H1 (cell line): ENCODE measurements at regions not wholly inside any gene's neighbourhood (a gene's known extent, or its start where the extent isn't known, plus 50 kb on each side); places are given as distances from the start of the nearest gene placed in this dataset.
A peak's percentile ranks its signal among the peaks of the same experiment; 100 is the strongest.

Source experiments
- CTCF ChIA-PET: fragments of 300-600 bp; sonication (Branson Sonifier 250); formaldehyde crosslinking; loops from one replicate; lab custom pipeline; 2021; ENCODE audit not compliant: partially characterized antibody; lab: Charles Lee
- POLR2A ChIA-PET: fragments of 300-600 bp; sonication (Branson Sonifier 250); formaldehyde crosslinking; loops from one replicate; lab custom pipeline; 2021; ENCODE audit warnings: inconsistent platforms; ENCODE audit not compliant: partially characterized antibody; lab: Charles Lee
- DNase-seq, 2 experiments: peaks; one replicate each; pipeline versions ENCODE4 v3.0.0 to v3.0.0-alpha.2; 2010 to 2022; ENCODE audit warnings: low spot score in 2 of 2, low read depth in 1 of 2, mixed read lengths in 1 of 2
- FAIRE-seq: peaks from 2 replicates; lab custom pipeline; 2011; peaks lifted over from hg19 to GRCh38; lab: Jason Lieb, UNC
- H2AFZ ChIP-seq: 2 replicates; pipeline ENCODE4 v1.8.1; 2012; ENCODE audit warnings: low read length, inconsistent platforms
- H2AK5ac ChIP-seq: 2 replicates; pipeline ENCODE4 v1.6.1; 2013; ENCODE audit warnings: low read depth, low read length
- H2BK120ac ChIP-seq: replicated peaks from 2 replicates; pipeline ENCODE3; 2013; ENCODE audit warnings: low read depth, low read length, inconsistent platforms
- H2BK12ac ChIP-seq: 2 replicates; pipeline ENCODE4 v1.6.1; 2013; ENCODE audit warnings: low read depth, low read length
- H2BK15ac ChIP-seq: 2 replicates; pipeline ENCODE4 v1.6.1; 2013; ENCODE audit warnings: low read length
- H2BK20ac ChIP-seq: 2 replicates; pipeline ENCODE4 v1.6.1; 2013; ENCODE audit warnings: low read length
- H2BK5ac ChIP-seq: 2 replicates; pipeline ENCODE4 v1.6.1; 2013; ENCODE audit warnings: low read depth, low read length
- H3K14ac ChIP-seq: 2 replicates; pipeline ENCODE4 v1.6.1; 2013; ENCODE audit warnings: inconsistent platforms; ENCODE audit not compliant: insufficient read length
- H3K18ac ChIP-seq: 2 replicates; pipeline ENCODE4 v1.6.1; 2013; ENCODE audit warnings: low read length; ENCODE audit errors: extremely low read depth
- H3K23ac ChIP-seq: 2 replicates; pipeline ENCODE4 v1.6.1; 2013; ENCODE audit warnings: inconsistent platforms; ENCODE audit not compliant: insufficient read length
- H3K23me2 ChIP-seq: 2 replicates; pipeline ENCODE4 v1.6.1; 2013; ENCODE audit warnings: low read depth, low read length
- H3K27ac ChIP-seq: 2 replicates; pipeline ENCODE4 v1.6.1; 2011; ENCODE audit warnings: low read depth, low read length, inconsistent platforms
- H3K27me3 ChIP-seq, 4 experiments: replicated peaks in 1 of 4; 1 replicate in 1 of 4; 2 replicates in 3 of 4; pipeline versions ENCODE4 v1.6.1 to v1.8.1; 2011 to 2013; ENCODE audit warnings: low read length in 3 of 4, mild to moderate bottlenecking in 3 of 4, inconsistent platforms in 2 of 4, mixed read lengths in 2 of 4, moderate library complexity in 1 of 4; ENCODE audit not compliant: control insufficient read depth in 3 of 4, insufficient read depth in 3 of 4; ENCODE audit errors: extremely low read depth in 1 of 4
- H3K36me3 ChIP-seq, 4 experiments: 2 replicates each; pipeline versions ENCODE4 v1.6.1 to v1.8.1; 2011 to 2013; ENCODE audit warnings: mild to moderate bottlenecking in 4 of 4, low read length in 3 of 4, moderate library complexity in 2 of 4, control low read depth in 1 of 4, inconsistent platforms in 1 of 4; ENCODE audit not compliant: insufficient read depth in 4 of 4, control insufficient read depth in 2 of 4
- H3K4ac ChIP-seq: replicated peaks from 2 replicates; pipeline ENCODE3; 2013; ENCODE audit warnings: low read length, low read depth, mixed read lengths, inconsistent platforms; ENCODE audit not compliant: insufficient read length
- H3K4me1 ChIP-seq, 4 experiments: replicated peaks in 1 of 4; 1 replicate in 1 of 4; 2 replicates in 3 of 4; pipeline versions ENCODE4 v1.6.1 to v1.8.1; 2011 to 2013; ENCODE audit warnings: low read length in 3 of 4, inconsistent platforms in 2 of 4, mixed read lengths in 1 of 4; ENCODE audit not compliant: insufficient read depth in 4 of 4, control insufficient read depth in 3 of 4
- H3K4me2 ChIP-seq, 2 experiments: 2 replicates each; pipeline versions ENCODE4 v1.6.1 to v1.8.1; 2011 to 2013; ENCODE audit warnings: low read depth in 2 of 2, low read length in 2 of 2, control low read depth in 1 of 2, inconsistent platforms in 1 of 2, mild to moderate bottlenecking in 1 of 2; ENCODE audit not compliant: insufficient read depth in 1 of 2
- H3K4me3 ChIP-seq, 4 experiments: fragments of 200-600, 300-600 bp in 1 of 4; sonication (generic), shearing (Covaris generic), sonication (Bioruptor Twin) in 1 of 4; 2 replicates each; pipeline versions ENCODE4 v1.5.1 to v1.8.1; 2011 to 2016; ENCODE audit warnings: low read length in 4 of 4, low read depth in 3 of 4, control low read depth in 2 of 4, inconsistent platforms in 2 of 4, mild to moderate bottlenecking in 2 of 4, mixed read lengths in 1 of 4, moderate library complexity in 1 of 4; ENCODE audit not compliant: insufficient read depth in 2 of 4; ENCODE audit errors: extremely low read depth in 1 of 4
- H3K56ac ChIP-seq: replicated peaks from 2 replicates; pipeline ENCODE3; 2013; ENCODE audit warnings: low read depth, mild to moderate bottlenecking, mixed read lengths, low read length, inconsistent platforms; ENCODE audit not compliant: insufficient read length
- H3K79me1 ChIP-seq: 2 replicates; pipeline ENCODE4 v1.6.1; 2013; ENCODE audit warnings: low read depth, low read length, control low read depth
- H3K79me2 ChIP-seq, 2 experiments: 2 replicates each; pipeline versions ENCODE4 v1.6.1 to v1.8.1; 2012 to 2013; ENCODE audit warnings: low read length in 2 of 2, mild to moderate bottlenecking in 2 of 2, inconsistent platforms in 1 of 2; ENCODE audit not compliant: insufficient read depth in 2 of 2, control insufficient read depth in 1 of 2
- H3K9ac ChIP-seq, 4 experiments: replicated peaks in 1 of 4; 1 replicate in 1 of 4; 2 replicates in 3 of 4; pipeline versions ENCODE4 v1.6.1 to v1.8.1; 2011 to 2013; ENCODE audit warnings: low read depth in 3 of 4, low read length in 3 of 4, control low read depth in 2 of 4, mild to moderate bottlenecking in 2 of 4, moderate library complexity in 2 of 4, inconsistent platforms in 1 of 4; ENCODE audit errors: extremely low read depth in 1 of 4
- H3K9me3 ChIP-seq, 2 experiments: 2 replicates each; pipeline versions ENCODE4 v1.6.1 to v1.8.1; 2012 to 2013; ENCODE audit warnings: mild to moderate bottlenecking in 2 of 2, moderate library complexity in 2 of 2, control low read depth in 1 of 2, inconsistent platforms in 1 of 2, low read depth in 1 of 2, low read length in 1 of 2, mixed read lengths in 1 of 2; ENCODE audit not compliant: insufficient read depth in 2 of 2
- H4K20me1 ChIP-seq, 2 experiments: replicated peaks in 1 of 2; 2 replicates each; pipeline versions ENCODE3 to v1.8.1; 2011 to 2013; ENCODE audit warnings: inconsistent platforms in 2 of 2, low read length in 2 of 2, mild to moderate bottlenecking in 1 of 2; ENCODE audit not compliant: insufficient read depth in 2 of 2, control insufficient read depth in 1 of 2
- H4K5ac ChIP-seq: 2 replicates; pipeline ENCODE4 v1.6.1; 2013; ENCODE audit warnings: low read length, low read depth, mixed read lengths, inconsistent platforms; ENCODE audit not compliant: insufficient read length
- H4K8ac ChIP-seq: 2 replicates; pipeline ENCODE4 v1.8.0; 2013; ENCODE audit warnings: mild to moderate bottlenecking, moderate library complexity, low read length, inconsistent platforms; ENCODE audit not compliant: insufficient read depth; ENCODE audit errors: extremely low read depth
- H4K91ac ChIP-seq: replicated peaks from 2 replicates; pipeline ENCODE3; 2013; ENCODE audit warnings: low read length, mixed read lengths, inconsistent platforms; ENCODE audit not compliant: insufficient read length
- RFX5 ChIP-seq: IDR thresholded peaks from 2 replicates; pipeline ENCODE4 v1.6.1; 2011; ENCODE audit warnings: low read depth, low read length, improper control_type of control experiment, borderline replicate concordance
- WGBS, 2 experiments: shearing (Covaris generic) in 1 of 2; methylation state at CpG; one replicate each; pipeline versions ENCODE4 v1.1.6 to v1.1.7; 2013 to 2015; ENCODE audit warnings: low lambda C conversion rate in 2 of 2, mixed read lengths in 2 of 2, inconsistent platforms in 1 of 2, low coverage in 1 of 2, missing lambda C conversion rate in 1 of 2; ENCODE audit not compliant: insufficient replicate concordance in 2 of 2, insufficient coverage in 1 of 2, insufficient read length in 1 of 2; ENCODE audit errors: extremely low coverage in 1 of 2, missing lambda C conversion rate in 1 of 2; 5-methylcytosine and 5-hydroxymethylcytosine counted together
- TF ChIP-seq, protein P1 (sequence below): IDR thresholded peaks from 2 replicates; pipeline ENCODE4 v1.6.1; 2011; ENCODE audit warnings: low read depth, mild to moderate bottlenecking, low read length; ENCODE audit not compliant: insufficient read depth

DNA sequence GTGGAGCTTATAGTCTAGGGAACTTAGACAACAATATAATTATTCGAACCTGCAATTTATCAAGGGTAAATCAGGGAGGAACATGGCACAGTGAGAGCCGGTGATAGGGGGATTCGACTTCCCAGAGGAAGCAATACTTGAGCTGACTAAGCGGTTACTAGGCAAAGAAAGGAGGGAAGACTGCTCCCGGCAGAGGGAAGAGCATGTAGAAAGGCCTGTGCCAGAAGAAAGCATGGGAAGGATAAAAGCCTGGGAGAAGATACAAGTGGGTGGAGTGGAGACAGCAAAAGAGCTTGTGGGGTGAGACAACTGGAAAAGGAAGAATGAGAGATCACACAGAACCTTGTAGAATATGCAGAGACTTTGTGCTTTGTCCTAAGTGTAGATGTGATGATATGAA lies 93.3 kb downstream of the MARCHF4 start:
- no peak overlapping the region for H3K4me3 ChIP-seq
- H4K5ac ChIP-seq = no peak overlapping the region
- H3K9me3 ChIP-seq = no peaks in the 10 kb centered on the region
- H2BK15ac ChIP-seq = no peak overlapping the region
- WGBS, 2 experiments = 86% methylated on average over 5 of the region's 5 CpGs; no CpG with 5 or more reads in 1 of the 2 experiments
- H3K36me3 ChIP-seq = no peaks in the 10 kb centered on the region
- H3K23ac ChIP-seq = no peak overlapping the region
- no peaks in the 10 kb centered on the region for H4K20me1 ChIP-seq
- no peak overlapping the region for H2BK20ac ChIP-seq
- no peak overlapping the region for H3K4ac ChIP-seq
- H2BK120ac ChIP-seq = no peak overlapping the region
- H2AFZ ChIP-seq = no peak overlapping the region
- H3K4me2 ChIP-seq = no peak overlapping the region
- no peak overlapping the region for H2BK5ac ChIP-seq
- CTCF ChIA-PET = interaction anchor here (0.7 to 1.9 kb wide), 5 partner anchors 10 to 125 kb away, joined by 3 to 5 read pairs (median 4); no protein-coding TSS in a partner anchor
- no peak overlapping the region for H2AK5ac ChIP-seq
- no peak for DNase-seq
- FAIRE-seq = no peak
- POLR2A ChIA-PET = no interaction called here
- H4K91ac ChIP-seq = no peak overlapping the region
- no peaks in the 10 kb centered on the region for H3K79me2 ChIP-seq
- no peak overlapping the region for H3K9ac ChIP-seq
- no peak overlapping the region for H3K14ac ChIP-seq
- no peak overlapping the region for H2BK12ac ChIP-seq
- no peaks in the 10 kb centered on the region for H3K27me3 ChIP-seq
- H4K8ac ChIP-seq = no peak overlapping the region
- H3K18ac ChIP-seq = no peak overlapping the region
- no peaks in the 10 kb centered on the region for H3K79me1 ChIP-seq
- TF ChIP-seq, protein P1, sequence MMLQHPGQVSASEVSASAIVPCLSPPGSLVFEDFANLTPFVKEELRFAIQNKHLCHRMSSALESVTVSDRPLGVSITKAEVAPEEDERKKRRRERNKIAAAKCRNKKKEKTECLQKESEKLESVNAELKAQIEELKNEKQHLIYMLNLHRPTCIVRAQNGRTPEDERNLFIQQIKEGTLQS = no peak
- TF ChIP-seq RFX5 = peak; percentile 83
- no peak overlapping the region for H3K27ac ChIP-seq
- H3K4me1 ChIP-seq = peaks cover 5 to 15% (median 10%) of the 10 kb centered on the region in 4 experiments
- no peaks in the 10 kb centered on the region for H3K23me2 ChIP-seq
- no peak overlapping the region for H3K56ac ChIP-seq
